ENCODE measurements at regions not wholly inside any gene's neighbourhood (a gene's known extent, or its start where the extent isn't known, plus 50 kb on each side); places are given as distances from the start of the nearest gene placed in this dataset.

GRCh38 chr6:19892260-19892659 is 55.1 kb downstream of the ID4 start:
- H3K36me3 Mint-ChIP-seq (ENCODE audit: low read depth): no peaks in the 10 kb centered on the region
- H3K4me1 Mint-ChIP-seq (ENCODE audit: low read depth): no peaks in the 10 kb centered on the region
- H3K4me3 Mint-ChIP-seq: no peak overlapping the region
- H3K27ac Mint-ChIP-seq: no peak overlapping the region
- H3K27me3 Mint-ChIP-seq (ENCODE audit: insufficient read depth): peaks cover 4% of the 10 kb centered on the region; the same call in 1 of the 2 replicates
- no peak for DNase-seq
- no peak for TF ChIP-seq CTCF (IDR thresholded peaks at IDR 0.05)
- H3K9me3 Mint-ChIP-seq: no peaks in the 10 kb centered on the region

- no peaks in the 10 kb centered on the region for H3K36me3 Mint-ChIP-seq (ENCODE audit: low read depth)
- no peaks in the 10 kb centered on the region for H3K27me3 Mint-ChIP-seq (ENCODE audit: insufficient read depth)
- H3K4me3 Mint-ChIP-seq: no peak overlapping the region
- no peaks in the 10 kb centered on the region for H3K4me1 Mint-ChIP-seq (ENCODE audit: low read depth)
- no peaks in the 10 kb centered on the region for H3K9me3 Mint-ChIP-seq
- DNase-seq: no peak
- no peak for TF ChIP-seq CTCF (IDR thresholded peaks at IDR 0.05)
- H3K27ac Mint-ChIP-seq: no peak overlapping the region
Observed at GRCh38 chr6:19895866-19896692, 58.9 kb downstream of the ID4 start.

DNA sequence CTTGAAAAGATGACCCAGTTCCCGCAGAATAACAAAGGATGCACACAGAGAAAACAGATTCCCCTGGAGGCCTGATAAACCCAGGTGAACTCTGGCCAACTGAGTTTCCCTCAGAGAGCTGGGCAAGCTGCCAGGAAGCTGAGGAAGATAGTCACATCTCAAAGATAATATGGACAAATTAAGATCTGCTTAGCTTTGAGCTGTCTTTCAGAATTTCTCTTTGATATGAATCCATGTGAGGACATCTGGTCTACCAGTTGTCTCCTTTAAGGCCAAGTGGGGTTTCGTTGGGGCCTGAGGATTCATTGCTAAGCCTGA is 59.5 kb downstream of the ID4 start:
- H3K4me1 Mint-ChIP-seq (ENCODE audit: low read depth): no peaks in the 10 kb centered on the region
- no peak for TF ChIP-seq CTCF (IDR thresholded peaks at IDR 0.05)
- peaks cover 1% of the 10 kb centered on the region; the same call in 1 of the 2 replicates for H3K27me3 Mint-ChIP-seq (ENCODE audit: insufficient read depth)
- no peak for DNase-seq
- no peaks in the 10 kb centered on the region for H3K36me3 Mint-ChIP-seq (ENCODE audit: low read depth)
- no peak overlapping the region for H3K27ac Mint-ChIP-seq
- H3K9me3 Mint-ChIP-seq: no peaks in the 10 kb centered on the region
- H3K4me3 Mint-ChIP-seq: no peak overlapping the region

- no peak for DNase-seq
- no peak overlapping the region for H3K4me3 Mint-ChIP-seq
- no peaks in the 10 kb centered on the region for H3K4me1 Mint-ChIP-seq (ENCODE audit: low read depth)
- peaks cover 4% of the 10 kb centered on the region; the same call in 1 of the 2 replicates for H3K27me3 Mint-ChIP-seq (ENCODE audit: insufficient read depth)
- H3K27ac Mint-ChIP-seq: no peak overlapping the region
- no peaks in the 10 kb centered on the region for H3K9me3 Mint-ChIP-seq
- no peaks in the 10 kb centered on the region for H3K36me3 Mint-ChIP-seq (ENCODE audit: low read depth)
- no peak for TF ChIP-seq CTCF (IDR thresholded peaks at IDR 0.05)
Observed at GRCh38 chr6:19898141-19898740, 61.1 kb downstream of the ID4 start.

- no peak for TF ChIP-seq CTCF (IDR thresholded peaks at IDR 0.05)
- Mint-ChIP-seq H3K27me3 (ENCODE audit: insufficient read depth) (peaks cover 4% of the 10 kb centered on the region; the same call in 1 of the 2 replicates), H3K36me3 (ENCODE audit: low read depth) (no peaks in the 10 kb centered on the region), H3K9me3 (no peaks in the 10 kb centered on the region), H3K27ac (no peak overlapping the region), H3K4me1 (ENCODE audit: low read depth) (no peaks in the 10 kb centered on the region), H3K4me3 (no peak overlapping the region)
- DNase-seq: no peak
Observed at GRCh38 chr6:19902201-19902600, 65.0 kb downstream of the ID4 start.

All from HFFc6 (cell line).